GM12875 (cell line): ENCODE measurements at regions not wholly inside any gene's neighbourhood (a gene's known extent, or its start where the extent isn't known, plus 50 kb on each side); places are given as distances from the start of the nearest gene placed in this dataset.

Source experiments
- H3K4me3 ChIP-seq: one replicate; pipeline ENCODE4 v1.5.1; 2011; ENCODE audit warnings: low read depth, low read length, control low read depth
- TF ChIP-seq, protein P1 (sequence below): IDR thresholded peaks from 2 replicates; pipeline ENCODE4 v1.5.1; 2011; ENCODE audit warnings: low read depth, mild to moderate bottlenecking, control low read depth, inconsistent platforms, low read length, moderate library complexity, borderline replicate concordance; ENCODE audit not compliant: insufficient read depth

DNA sequence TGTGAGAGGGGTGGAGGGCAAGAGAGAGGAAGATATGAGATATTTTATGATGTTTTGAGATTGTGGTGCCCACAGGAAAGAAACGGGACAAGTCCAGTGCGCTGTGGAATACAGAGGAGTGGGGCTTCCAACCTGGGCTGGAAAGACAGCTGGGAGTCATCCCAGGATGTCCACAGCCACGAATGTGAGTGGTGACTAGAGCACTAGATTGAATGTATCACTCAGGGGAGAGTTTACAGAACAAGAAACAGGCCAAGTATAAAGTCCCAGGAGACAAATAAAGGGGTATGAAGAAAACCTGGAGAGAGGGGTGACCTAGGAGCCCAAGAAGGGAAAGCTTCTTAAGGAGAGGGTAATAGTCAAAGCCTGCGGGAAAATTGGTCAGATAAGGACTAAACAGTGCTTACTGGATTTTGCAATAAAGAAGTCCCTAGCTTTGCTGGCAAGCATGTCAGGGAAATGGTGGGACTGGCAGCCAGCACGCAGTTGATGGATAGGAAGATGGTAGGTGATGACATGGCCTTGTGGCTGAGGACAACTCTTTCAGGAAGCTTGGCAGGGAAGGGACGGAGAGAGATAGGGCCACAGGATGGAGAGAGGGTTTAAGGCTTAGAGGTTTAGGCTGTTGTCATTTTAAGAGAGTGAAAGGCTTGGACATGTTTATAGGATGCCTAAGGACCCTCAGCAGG lies 114.5 kb downstream of the AXIN2 start:
- TF ChIP-seq, protein P1, sequence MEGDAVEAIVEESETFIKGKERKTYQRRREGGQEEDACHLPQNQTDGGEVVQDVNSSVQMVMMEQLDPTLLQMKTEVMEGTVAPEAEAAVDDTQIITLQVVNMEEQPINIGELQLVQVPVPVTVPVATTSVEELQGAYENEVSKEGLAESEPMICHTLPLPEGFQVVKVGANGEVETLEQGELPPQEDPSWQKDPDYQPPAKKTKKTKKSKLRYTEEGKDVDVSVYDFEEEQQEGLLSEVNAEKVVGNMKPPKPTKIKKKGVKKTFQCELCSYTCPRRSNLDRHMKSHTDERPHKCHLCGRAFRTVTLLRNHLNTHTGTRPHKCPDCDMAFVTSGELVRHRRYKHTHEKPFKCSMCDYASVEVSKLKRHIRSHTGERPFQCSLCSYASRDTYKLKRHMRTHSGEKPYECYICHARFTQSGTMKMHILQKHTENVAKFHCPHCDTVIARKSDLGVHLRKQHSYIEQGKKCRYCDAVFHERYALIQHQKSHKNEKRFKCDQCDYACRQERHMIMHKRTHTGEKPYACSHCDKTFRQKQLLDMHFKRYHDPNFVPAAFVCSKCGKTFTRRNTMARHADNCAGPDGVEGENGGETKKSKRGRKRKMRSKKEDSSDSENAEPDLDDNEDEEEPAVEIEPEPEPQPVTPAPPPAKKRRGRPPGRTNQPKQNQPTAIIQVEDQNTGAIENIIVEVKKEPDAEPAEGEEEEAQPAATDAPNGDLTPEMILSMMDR: no peak
- H3K4me3 ChIP-seq: no peak overlapping the region

- H3K4me3 ChIP-seq: no peak overlapping the region
- TF ChIP-seq, protein P1: no peak
Measured at GRCh38 chr17:65446043-65446442, 115.4 kb downstream of the AXIN2 start.

DNA sequence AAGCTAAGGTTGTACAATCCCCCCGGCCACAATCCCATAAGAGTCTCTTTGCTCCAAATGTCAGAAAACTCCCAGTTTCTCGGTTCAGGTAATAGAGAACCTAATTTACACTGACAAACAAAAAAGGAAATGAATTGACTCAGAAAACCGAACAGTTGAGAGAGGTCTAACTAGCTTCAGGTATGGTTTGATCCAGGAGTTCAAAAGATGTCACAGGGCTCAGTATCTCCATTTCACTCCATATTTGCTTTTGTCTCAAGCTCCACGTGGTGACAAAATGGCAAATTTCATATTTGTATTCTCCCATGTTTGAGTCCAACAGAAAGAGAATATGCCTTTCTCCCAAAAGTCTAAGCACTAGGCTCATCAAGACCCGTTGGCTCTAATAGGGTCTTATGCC lies 117.4 kb downstream of the AXIN2 start:
- TF ChIP-seq, protein P1: no peak
- H3K4me3 ChIP-seq: no peak overlapping the region

DNA sequence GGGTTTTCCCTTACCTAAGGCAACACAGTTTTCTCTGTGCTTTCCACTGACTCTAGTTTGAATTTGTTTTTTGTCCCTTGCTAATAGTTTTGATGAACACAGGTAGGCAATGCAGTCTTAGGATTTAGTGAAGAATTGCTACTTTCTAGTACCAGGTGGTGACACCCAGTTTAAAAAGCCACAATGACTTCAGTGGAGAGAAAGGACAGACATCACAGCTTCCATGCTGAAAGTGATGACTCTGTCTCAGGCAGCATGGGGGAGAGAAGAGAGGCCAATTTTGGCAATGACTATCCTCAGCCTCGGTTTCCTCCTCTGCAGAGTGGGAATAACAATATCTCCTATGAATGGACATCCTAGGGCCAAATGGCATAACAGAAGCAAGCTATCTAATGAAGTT lies 118.8 kb downstream of the AXIN2 start:
- TF ChIP-seq, protein P1: no peak
- no peak overlapping the region for H3K4me3 ChIP-seq

DNA sequence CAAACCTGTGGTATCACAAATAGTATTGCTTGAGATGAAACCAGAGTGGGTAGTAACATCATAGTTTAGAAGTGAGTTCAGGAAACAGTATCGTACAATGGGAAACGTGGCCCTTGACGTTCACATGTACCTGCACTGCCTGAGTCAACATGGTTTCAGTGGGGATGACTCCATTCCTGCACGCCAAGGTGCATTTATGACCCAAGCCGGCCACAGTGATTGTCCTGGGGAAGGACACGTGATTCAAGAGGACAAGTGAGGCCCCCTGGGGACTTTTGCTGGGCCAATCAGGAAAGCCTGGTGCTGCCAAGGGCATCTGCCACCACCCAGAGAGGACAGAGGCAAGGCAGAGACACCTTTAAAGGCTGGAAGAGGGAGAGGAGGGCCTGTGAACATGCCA lies 119.2 kb downstream of the AXIN2 start:
- TF ChIP-seq, protein P1: no peak
- no peak overlapping the region for H3K4me3 ChIP-seq

- no peak overlapping the region for H3K4me3 ChIP-seq
- TF ChIP-seq, protein P1: no peak
Measured at GRCh38 chr17:65441053-65441605, 120.3 kb downstream of the AXIN2 start.

DNA sequence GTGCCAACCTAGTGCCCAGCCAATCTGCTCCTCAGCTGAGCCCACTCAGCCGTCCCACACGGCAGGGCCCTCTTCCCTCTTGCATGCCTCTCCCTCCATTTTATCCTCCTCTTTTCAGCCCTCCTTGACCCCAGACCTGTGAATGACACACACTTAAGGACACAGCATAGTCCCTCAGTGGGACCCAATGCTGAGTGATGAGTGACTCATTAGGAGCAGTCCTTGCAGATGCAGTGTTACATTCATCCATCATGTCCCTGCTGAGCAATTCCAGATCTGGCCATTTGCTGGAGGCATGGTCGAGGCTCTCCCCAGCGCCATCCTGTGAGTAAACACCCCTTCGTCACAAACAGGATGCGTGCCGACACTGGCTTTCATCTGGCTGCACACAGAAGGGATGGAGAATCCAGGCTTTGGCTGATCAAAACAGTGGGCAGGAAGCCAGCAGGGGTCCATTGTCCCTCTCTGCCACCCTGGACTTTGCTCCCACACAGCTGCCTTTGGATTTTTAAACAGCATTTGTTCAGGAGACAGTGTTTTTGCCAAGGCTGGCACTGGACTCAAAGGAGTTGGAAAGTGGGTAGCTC lies 122.6 kb downstream of the AXIN2 start:
- TF ChIP-seq, protein P1: no peak
- H3K4me3 ChIP-seq: no peak overlapping the region
